HCT116 (cell line): ENCODE measurements at regions not wholly inside any gene's neighbourhood (a gene's known extent, or its start where the extent isn't known, plus 50 kb on each side); places are given as distances from the start of the nearest gene placed in this dataset.

Source experiments
- ATAC-seq: fragments of 200-7000 bp; cut with Tn5 transposase; 2 replicates; pipeline ENCODE4 v1.9.1; 2020; ENCODE audit warnings: mild to moderate bottlenecking, moderate library complexity
- BruUV-seq: library from RNA; stranded (reverse); fragments of 400-500 nt; replicated peaks from 2 replicates; lab custom pipeline; 2021; lab: Mats Ljungman, UMichigan
- CTCF ChIA-PET: fragments of 300-600 bp; sonication (Branson Sonifier 250); formaldehyde crosslinking; loops from one replicate; lab custom pipeline; 2021; ENCODE audit warnings: antibody characterized with exemption; lab: Charles Lee
- POLR2A ChIA-PET: fragments of 300-600, 350-600 bp; sonication (Branson Sonifier 250); formaldehyde crosslinking; loops from one replicate; lab custom pipeline; 2021; ENCODE audit warnings: antibody characterized with exemption; lab: Charles Lee
- RAD21 ChIA-PET, 2 experiments: fragments of 300-600 bp; sonication (Branson Sonifier 250); formaldehyde crosslinking; loops; one replicate each; lab custom pipeline; 2023; ENCODE audit warnings: low total read pairs in 2 of 2; ENCODE audit not compliant: uncharacterized antibody in 2 of 2, unreplicated experiment in 2 of 2, low non-redundant PET in 1 of 2; lab: Charles Lee
- DNase-seq: peaks from one replicate; pipeline ENCODE4 v3.0.0-alpha.2; 2010; ENCODE audit warnings: low read depth, low spot score
- H2AFZ ChIP-seq: fragments of 200-600 bp; shearing (Covaris generic), sonication (generic); 2 replicates; pipeline ENCODE4 v1.6.1; 2017; ENCODE audit warnings: low read depth, mixed run types, mixed read lengths, antibody characterized with exemption, low read length; ENCODE audit not compliant: poor library complexity, severe bottlenecking
- H3K27ac ChIP-seq: 2 replicates; pipeline ENCODE4 v1.5.1; 2012; ENCODE audit warnings: low read depth, low read length
- H3K27me3 ChIP-seq: fragments of 200-600 bp; sonication (generic); 2 replicates; pipeline ENCODE4 v1.6.1; 2016; ENCODE audit warnings: mixed run types, low read length, mixed read lengths; ENCODE audit not compliant: insufficient read depth
- H3K36me3 ChIP-seq, 2 experiments: fragments of 200-500 bp in 1 of 2; fragments of 200-600 bp in 1 of 2; sonication (Bioruptor generic) in 1 of 2; sonication (generic) in 1 of 2; 2 replicates each; pipeline versions ENCODE4 v1.5.1 to v1.6.1; 2014 to 2016; ENCODE audit warnings: low read length in 2 of 2, inconsistent platforms in 1 of 2, mixed read lengths in 1 of 2, mixed run types in 1 of 2; ENCODE audit not compliant: insufficient read depth in 2 of 2, control insufficient read depth in 1 of 2
- H3K4me1 ChIP-seq, 2 experiments: fragments of 200-600 bp in 1 of 2; sonication (generic) in 1 of 2; 2 replicates each; pipeline versions ENCODE4 v1.5.1 to v1.6.1; 2012 to 2017; ENCODE audit warnings: low read length in 2 of 2, inconsistent platforms in 1 of 2, mild to moderate bottlenecking in 1 of 2, mixed read lengths in 1 of 2, mixed run types in 1 of 2, moderate library complexity in 1 of 2; ENCODE audit not compliant: insufficient read depth in 2 of 2, control insufficient read depth in 1 of 2
- H3K4me2 ChIP-seq: fragments of 200-600 bp; sonication (generic); 2 replicates; pipeline ENCODE4 v1.6.1; 2017; ENCODE audit warnings: mixed run types, low read length, mixed read lengths
- H3K4me3 ChIP-seq, 2 experiments: fragments of 200-600 bp in 1 of 2; sonication (generic) in 1 of 2; replicated peaks in 1 of 2; 2 replicates each; pipeline ENCODE4 v1.5.1; 2011 to 2016; ENCODE audit warnings: low read length in 2 of 2, control low read depth in 1 of 2, low read depth in 1 of 2, mild to moderate bottlenecking in 1 of 2, mixed read lengths in 1 of 2, mixed run types in 1 of 2
- H3K79me2 ChIP-seq: fragments of 200-600 bp; sonication (generic); 2 replicates; pipeline ENCODE4 v1.6.1; 2017; ENCODE audit warnings: mild to moderate bottlenecking, mixed run types, low read length, moderate library complexity, mixed read lengths; ENCODE audit not compliant: insufficient read depth
- H3K9ac ChIP-seq: fragments of 200-600 bp; sonication (generic); 2 replicates; pipeline ENCODE4 v1.6.1; 2016; ENCODE audit warnings: low read length, mixed read lengths
- H3K9me2 ChIP-seq: fragments of 200-600 bp; sonication (generic), shearing (Covaris generic); 2 replicates; pipeline ENCODE4 v1.6.1; 2017; ENCODE audit warnings: mixed run types, mild to moderate bottlenecking, moderate library complexity; ENCODE audit not compliant: insufficient read depth
- H3K9me3 ChIP-seq, 2 experiments: fragments of 200-500 bp in 1 of 2; fragments of 200-600 bp in 1 of 2; sonication (Bioruptor generic) in 1 of 2; sonication (generic) in 1 of 2; 2 replicates each; pipeline ENCODE4 v1.6.1; 2014 to 2017; ENCODE audit warnings: low read length in 2 of 2, mixed read lengths in 2 of 2, inconsistent platforms in 1 of 2, low read depth in 1 of 2, mild to moderate bottlenecking in 1 of 2, mixed run types in 1 of 2, moderate library complexity in 1 of 2; ENCODE audit not compliant: control insufficient read depth in 1 of 2, insufficient read depth in 1 of 2
- H4K20me1 ChIP-seq: fragments of 200-600 bp; sonication (generic), shearing (Covaris generic); 2 replicates; pipeline ENCODE4 v1.6.1; 2017; ENCODE audit warnings: mixed run types, mild to moderate bottlenecking, moderate library complexity; ENCODE audit not compliant: insufficient read depth
- ATF3 ChIP-seq: IDR thresholded peaks from 2 replicates; pipeline ENCODE4 v1.6.1; 2012
- CBX3 ChIP-seq: IDR thresholded peaks from 2 replicates; pipeline ENCODE4 v1.6.1; 2012; ENCODE audit warnings: low read depth
- CEBPB ChIP-seq: IDR thresholded peaks from 2 replicates; pipeline ENCODE4 v1.6.1; 2012; ENCODE audit warnings: low read depth
- CTCF ChIP-seq, 3 experiments: fragments of 200-600 bp in 1 of 3; sonication (generic) in 1 of 3; IDR thresholded peaks in 2 of 3; conservative IDR thresholded peaks in 1 of 3; 2 replicates each; pipeline ENCODE4 v1.5.1; 2012 to 2017; ENCODE audit warnings: low read depth in 2 of 3, low read length in 2 of 3, antibody characterized with exemption in 1 of 3, borderline replicate concordance in 1 of 3, control low read depth in 1 of 3, mild to moderate bottlenecking in 1 of 3, mixed read lengths in 1 of 3, mixed run types in 1 of 3, moderate library complexity in 1 of 3; ENCODE audit not compliant: insufficient read depth in 1 of 3
- ELF1 ChIP-seq: IDR thresholded peaks from 2 replicates; pipeline ENCODE4 v1.6.1; 2012; ENCODE audit warnings: low read depth, borderline replicate concordance
- EZH2phosphoT487 ChIP-seq: fragments of 200-600 bp; IDR thresholded peaks from 2 replicates; pipeline ENCODE4 v1.6.1; 2018; ENCODE audit warnings: antibody characterized with exemption, borderline replicate concordance
- JUND ChIP-seq: IDR thresholded peaks from 2 replicates; pipeline ENCODE4 v1.6.1; 2012
- MAX ChIP-seq: IDR thresholded peaks from 2 replicates; pipeline ENCODE4 v1.6.1; 2012
- POLR2A ChIP-seq: IDR thresholded peaks from 2 replicates; pipeline ENCODE4 v1.7.0; 2011; ENCODE audit warnings: borderline replicate concordance; ENCODE audit not compliant: insufficient read depth, insufficient read length; ENCODE audit errors: extremely low read depth
- POLR2AphosphoS5 ChIP-seq: IDR thresholded peaks from 2 replicates; pipeline ENCODE4 v1.6.1; 2011; ENCODE audit warnings: mild to moderate bottlenecking, low read depth, low read length, moderate library complexity
- RAD21 ChIP-seq: IDR thresholded peaks from 2 replicates; pipeline ENCODE4 v1.6.1; 2012; ENCODE audit warnings: low read depth, mild to moderate bottlenecking
- REST ChIP-seq: IDR thresholded peaks from 2 replicates; pipeline ENCODE4 v1.6.1; 2012; ENCODE audit warnings: low read depth
- SIN3A ChIP-seq: IDR thresholded peaks from 2 replicates; pipeline ENCODE4 v1.6.1; 2012; ENCODE audit warnings: low read depth
- SP1 ChIP-seq: IDR thresholded peaks from 2 replicates; pipeline ENCODE4 v1.6.1; 2012; ENCODE audit warnings: low read depth
- SRF ChIP-seq: IDR thresholded peaks from 2 replicates; pipeline ENCODE4 v1.6.1; 2012; ENCODE audit warnings: low read depth
- ZBTB33 ChIP-seq: IDR thresholded peaks from 2 replicates; pipeline ENCODE4 v1.6.1; 2011; ENCODE audit warnings: mild to moderate bottlenecking, low read length, moderate library complexity; ENCODE audit not compliant: insufficient replicate concordance; ENCODE audit errors: extremely low read depth
- intact Hi-C: fragments of 100-400 bp; cut with micrococcal nuclease; formaldehyde crosslinking; loops from 2 replicates; pipeline ENCODE4 v1.10.0; 2022

- TF ChIP-seq REST (no peak), CEBPB (no peak), SIN3A (no peak), ELF1 (no peak), RAD21 (no peak), MAX (no peak), JUND (no peak), CBX3 (no peak), POLR2A (no peak), SRF (no peak), ATF3 (no peak), ZBTB33 (no peak), POLR2AphosphoS5 (no peak), SP1 (no peak), EZH2phosphoT487 (no peak), CTCF (IDR thresholded peaks at IDR 0.05 in 2 of 3, conservative IDR thresholded peaks at IDR 0.05 in 1 of 3; ENCODE audit: borderline replicate concordance in 1 of 3, insufficient read depth in 1 of 3, low read depth in 2 of 3, low read length in 2 of 3) (no peak)
- TF ChIP-seq, all 23 proteins: peak for 0
- ChIA-PET POLR2A (no interaction called here), RAD21 (no interaction called here), CTCF (no interaction called here)
- Histone ChIP-seq H3K79me2 (no peaks in the 10 kb centered on the region), H3K9me3 (no peaks in the 10 kb centered on the region), H3K27me3 (no peaks in the 10 kb centered on the region), H2AFZ (no peak overlapping the region), H3K4me2 (no peak overlapping the region), H3K4me3 (no peak overlapping the region), H3K9ac (no peak overlapping the region), H3K9me2 (no peaks in the 10 kb centered on the region), H3K4me1 (no peaks in the 10 kb centered on the region), H3K27ac (no peak overlapping the region), H4K20me1 (no peaks in the 10 kb centered on the region), H3K36me3 (no peaks in the 10 kb centered on the region)
- intact Hi-C loops, result no loop called here
- DNase-seq, result no peak
- BruUV-seq, result no TSS peak
- ATAC-seq, result no peak
These were observed 392.0 kb downstream of the PLPP3 start for GRCh38 chr1:56187405-56187804.
